GM10248 (cell line): ENCODE measurements at regions not wholly inside any gene's neighbourhood (a gene's known extent, or its start where the extent isn't known, plus 50 kb on each side); places are given as distances from the start of the nearest gene placed in this dataset.

Experiments
- CTCF ChIA-PET: fragments of 300-600 bp; sonication (Branson Sonifier 250); formaldehyde crosslinking; extraction: SDS; loops from one replicate; lab custom pipeline; 2021; ENCODE audit warnings: antibody characterized with exemption; lab: Yijun Ruan, JAX
- POLR2A ChIA-PET: fragments of 350-650 bp; sonication (Branson Sonifier 250); formaldehyde crosslinking; extraction: SDS; loops from one replicate; lab custom pipeline; 2020; ENCODE audit warnings: antibody characterized with exemption; lab: Yijun Ruan, JAX
- DNase-seq: peaks from one replicate; pipeline ENCODE4 v3.0.0; 2012; ENCODE audit errors: extremely low spot score
- TF ChIP-seq, protein P1 (sequence below): IDR thresholded peaks from 2 replicates; pipeline ENCODE4 v1.5.1; 2012; ENCODE audit warnings: mild to moderate bottlenecking, low read depth; ENCODE audit errors: extremely low read depth, missing control alignments, control extremely low read depth

DNA sequence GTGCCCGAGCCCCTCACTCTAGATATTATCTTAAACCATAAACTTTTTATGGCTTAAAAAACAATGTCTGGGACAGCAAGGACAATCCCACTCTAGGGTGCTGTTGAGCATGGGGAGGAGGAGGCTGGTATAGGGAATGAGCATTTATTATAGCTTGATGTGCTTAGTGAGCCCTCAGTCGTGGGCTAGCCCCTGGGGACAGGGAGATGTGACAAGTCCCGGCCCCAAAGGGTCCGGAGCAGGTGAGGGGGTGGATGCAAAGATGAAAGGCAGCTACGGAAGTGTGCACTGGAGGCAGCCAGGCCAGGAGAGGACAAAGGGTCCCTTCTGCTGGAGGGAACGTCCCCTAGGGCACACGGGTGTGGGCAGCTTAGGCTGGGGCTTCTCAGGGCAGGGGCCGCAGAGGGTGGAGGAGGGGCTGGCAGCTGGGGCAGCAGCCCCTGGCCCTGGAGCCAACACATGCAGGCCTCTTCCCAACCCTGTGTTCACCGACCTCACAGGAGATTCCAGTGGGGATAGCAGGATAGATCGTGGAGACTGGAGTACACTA, 106.3 kb upstream of the GPC1 start:
- ChIA-PET POLR2A (no interaction called here), CTCF (interaction anchor here (1.1 kb wide), 1 partner anchor 9 kb away, joined by 3 read pairs; no protein-coding TSS in a partner anchor)
- no peak for DNase-seq
- TF ChIP-seq, protein P1, sequence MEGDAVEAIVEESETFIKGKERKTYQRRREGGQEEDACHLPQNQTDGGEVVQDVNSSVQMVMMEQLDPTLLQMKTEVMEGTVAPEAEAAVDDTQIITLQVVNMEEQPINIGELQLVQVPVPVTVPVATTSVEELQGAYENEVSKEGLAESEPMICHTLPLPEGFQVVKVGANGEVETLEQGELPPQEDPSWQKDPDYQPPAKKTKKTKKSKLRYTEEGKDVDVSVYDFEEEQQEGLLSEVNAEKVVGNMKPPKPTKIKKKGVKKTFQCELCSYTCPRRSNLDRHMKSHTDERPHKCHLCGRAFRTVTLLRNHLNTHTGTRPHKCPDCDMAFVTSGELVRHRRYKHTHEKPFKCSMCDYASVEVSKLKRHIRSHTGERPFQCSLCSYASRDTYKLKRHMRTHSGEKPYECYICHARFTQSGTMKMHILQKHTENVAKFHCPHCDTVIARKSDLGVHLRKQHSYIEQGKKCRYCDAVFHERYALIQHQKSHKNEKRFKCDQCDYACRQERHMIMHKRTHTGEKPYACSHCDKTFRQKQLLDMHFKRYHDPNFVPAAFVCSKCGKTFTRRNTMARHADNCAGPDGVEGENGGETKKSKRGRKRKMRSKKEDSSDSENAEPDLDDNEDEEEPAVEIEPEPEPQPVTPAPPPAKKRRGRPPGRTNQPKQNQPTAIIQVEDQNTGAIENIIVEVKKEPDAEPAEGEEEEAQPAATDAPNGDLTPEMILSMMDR = no peak

DNA sequence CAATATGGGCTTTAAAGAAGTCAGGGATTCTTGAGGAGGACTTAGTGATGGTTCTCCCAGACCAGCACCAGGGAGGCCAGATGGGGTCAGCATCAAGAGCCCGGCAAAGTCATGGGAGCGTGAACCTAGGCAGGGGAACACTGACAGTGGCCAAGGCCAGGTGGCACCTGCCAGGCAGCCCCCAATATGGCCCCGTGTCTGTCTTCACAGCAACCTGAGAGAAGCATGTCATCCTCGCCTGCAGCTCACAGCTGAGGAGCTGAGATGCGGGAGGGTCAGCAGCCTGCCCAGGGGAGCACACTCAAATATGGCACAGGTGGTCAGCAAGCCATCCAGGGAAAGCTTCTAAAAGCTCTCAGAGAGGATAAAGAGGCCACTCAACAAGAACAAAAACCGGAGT, 105.7 kb upstream of the GPC1 start:
- CTCF ChIA-PET = interaction anchor here (1.1 kb wide), 1 partner anchor 9 kb away, joined by 3 read pairs; no protein-coding TSS in a partner anchor
- POLR2A ChIA-PET = no interaction called here
- TF ChIP-seq, protein P1 = no peak
- no peak for DNase-seq

DNA sequence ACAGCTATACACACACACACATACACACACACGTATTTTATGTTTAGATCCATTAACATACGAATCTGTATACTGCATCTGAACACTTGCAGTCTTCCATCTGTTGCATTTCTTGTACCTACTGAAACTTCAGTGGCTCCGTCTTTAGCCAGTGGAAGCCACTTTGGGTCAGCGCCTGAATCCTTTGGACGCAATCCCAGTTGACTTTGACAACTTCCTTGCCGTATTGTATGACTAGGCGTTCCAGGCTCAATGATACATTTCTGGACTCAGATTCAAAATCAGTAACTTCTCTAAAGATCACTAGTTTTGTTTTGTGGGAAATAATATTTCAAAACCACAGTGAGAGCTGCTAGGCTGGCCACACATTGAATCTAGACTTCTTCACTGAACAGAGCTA, 101.5 kb upstream of the GPC1 start:
- CTCF ChIA-PET = interaction anchor here (0.9 to 1.7 kb wide), 2 partner anchors 8 to 10 kb away, joined by 3 to 5 read pairs; no protein-coding TSS in a partner anchor

DNA sequence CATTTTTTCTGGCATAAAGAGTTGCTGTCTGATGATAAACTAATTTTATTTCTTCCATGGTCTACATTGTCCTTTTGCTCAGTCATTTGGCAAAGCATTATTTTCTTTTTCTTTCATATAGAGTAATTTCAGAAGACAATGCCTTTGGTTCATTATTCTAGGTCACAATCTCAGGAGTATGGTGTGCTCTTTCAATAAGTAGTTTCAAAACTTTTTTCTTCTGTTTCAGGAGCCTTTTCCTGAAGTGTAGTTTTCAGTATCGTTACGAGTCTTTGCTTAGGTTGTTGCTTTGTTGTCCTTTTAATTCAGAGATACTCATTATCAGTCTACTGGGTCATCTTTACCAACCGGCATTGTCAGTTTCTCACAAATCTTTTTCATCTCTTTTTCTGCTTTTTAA, 100.4 kb upstream of the GPC1 start:
- TF ChIP-seq, protein P1 = no peak
- ChIA-PET CTCF (interaction anchor here (0.9 to 1.7 kb wide), 2 partner anchors 9 kb away, joined by 3 to 5 read pairs; no protein-coding TSS in a partner anchor), POLR2A (no interaction called here)
- DNase-seq = no peak

More for the DNA sequence above, 101.5 kb upstream of the GPC1 start:
- TF ChIP-seq, protein P1 = no peak
- no peak for DNase-seq
- POLR2A ChIA-PET = no interaction called here

DNA sequence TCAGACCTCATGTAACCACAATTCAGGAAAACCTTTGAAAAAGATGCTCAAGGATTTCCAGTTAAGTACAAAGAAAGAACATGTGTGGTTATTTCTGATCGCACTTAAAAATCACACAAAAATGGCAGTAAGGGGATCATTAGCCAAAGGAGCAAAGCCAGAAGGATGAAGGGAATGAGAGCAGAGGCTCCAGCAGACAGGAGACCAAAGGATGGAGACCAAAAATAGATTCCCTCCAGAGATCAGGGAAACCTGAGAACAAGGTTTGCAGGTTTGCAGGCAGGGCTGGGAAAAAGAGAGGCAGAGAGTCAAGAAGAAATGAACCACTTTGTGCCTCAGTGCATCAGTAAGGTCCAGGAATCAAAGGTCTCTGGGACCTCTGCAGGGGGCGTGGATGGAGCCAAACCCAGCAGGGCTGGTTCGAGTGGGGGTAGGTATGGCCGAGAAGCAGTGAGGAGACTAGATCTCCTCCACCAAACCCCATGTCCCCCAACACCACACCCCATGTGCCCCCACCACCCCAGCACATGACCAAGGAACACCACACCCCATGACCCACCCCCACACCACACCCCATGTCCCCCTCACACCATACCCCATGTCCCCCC, 98.5 kb upstream of the GPC1 start:
- no peak for DNase-seq
- ChIA-PET POLR2A (no interaction called here), CTCF (no interaction called here)
- TF ChIP-seq, protein P1 = no peak

DNA sequence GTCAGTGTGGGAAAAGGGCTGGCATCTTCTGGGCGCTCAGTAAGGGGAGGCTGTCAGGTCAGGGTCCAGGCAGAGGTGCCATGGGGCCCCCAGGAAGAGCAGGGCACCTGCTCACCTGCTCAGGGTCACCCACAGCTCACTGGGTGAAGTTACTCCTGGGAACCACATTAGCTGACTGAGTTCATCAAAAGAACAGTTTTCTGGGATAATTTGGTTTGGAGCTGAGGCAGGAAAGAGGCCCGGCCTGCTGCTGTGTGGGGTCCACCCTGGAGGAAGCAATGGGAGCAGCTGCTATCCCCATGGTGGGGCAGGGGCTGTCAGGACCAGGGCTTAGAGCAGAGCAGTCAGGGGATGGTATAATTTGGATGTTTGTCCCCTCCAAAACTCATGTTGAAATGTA, 97.2 kb upstream of the GPC1 start:
- ChIA-PET POLR2A (no interaction called here), CTCF (interaction anchor here (1.6 kb wide), 1 partner anchor 9 kb away, joined by 3 read pairs; no protein-coding TSS in a partner anchor)
- DNase-seq = no peak
- TF ChIP-seq, protein P1 = no peak
